Bronchial epithelial cell (primary cell): ENCODE measurements at regions not wholly inside any gene's neighbourhood (a gene's known extent, or its start where the extent isn't known, plus 50 kb on each side); places are given as distances from the start of the nearest gene placed in this dataset.

ENCODE experiments used
- DNase-seq: peaks from one replicate; pipeline ENCODE4 v3.0.0-alpha.2; 2010; ENCODE audit warnings: low read depth
- FAIRE-seq: peaks from 2 replicates; lab custom pipeline; 2011; peaks lifted over from hg19 to GRCh38; lab: Jason Lieb, UNC
- H3K27me3 ChIP-seq: 2 replicates; pipeline ENCODE4 v1.5.1; 2011; ENCODE audit warnings: low read length; ENCODE audit not compliant: control insufficient read depth, insufficient read depth
- H3K36me3 ChIP-seq: 2 replicates; pipeline ENCODE4 v1.5.1; 2011; ENCODE audit warnings: low read length; ENCODE audit not compliant: control insufficient read depth, insufficient read depth
- H3K4me3 ChIP-seq: 2 replicates; pipeline ENCODE4 v1.5.1; 2011; ENCODE audit warnings: mild to moderate bottlenecking, low read depth, low read length, control low read depth
- CTCF ChIP-seq: IDR thresholded peaks from 2 replicates; pipeline ENCODE4 v1.5.1; 2011; ENCODE audit warnings: mild to moderate bottlenecking, moderate library complexity, low read length, control low read depth, inconsistent platforms; ENCODE audit not compliant: insufficient read depth, severe bottlenecking

GRCh38 chr10:42951486-42952251 is 125.2 kb upstream of the RET start:
- H3K4me3 ChIP-seq = no peak overlapping the region
- DNase-seq = no peak
- no peak for TF ChIP-seq CTCF
- no peaks in the 10 kb centered on the region for H3K27me3 ChIP-seq
- FAIRE-seq = no peak
- no peaks in the 10 kb centered on the region for H3K36me3 ChIP-seq

- H3K27me3 ChIP-seq = no peaks in the 10 kb centered on the region
- DNase-seq = peak; percentile 35
- no peaks in the 10 kb centered on the region for H3K36me3 ChIP-seq
- no peak overlapping the region for H3K4me3 ChIP-seq
- FAIRE-seq = no peak
- TF ChIP-seq CTCF = no peak
These were observed 124.5 kb upstream of the RET start for GRCh38 chr10:42952349-42952748.

- Histone ChIP-seq H3K4me3 (no peak overlapping the region), H3K27me3 (no peaks in the 10 kb centered on the region), H3K36me3 (no peaks in the 10 kb centered on the region)
- FAIRE-seq = peak; percentile 83
- TF ChIP-seq CTCF = no peak
- DNase-seq = no peak
These were observed 123.8 kb upstream of the RET start for GRCh38 chr10:42952931-42953683.

GRCh38 chr10:42953684-42954674 is 122.9 kb upstream of the RET start:
- FAIRE-seq = no peak

More at GRCh38 chr10:42953684-42954674, 122.9 kb upstream of the RET start:
- Histone ChIP-seq H3K27me3 (no peaks in the 10 kb centered on the region), H3K4me3 (no peak overlapping the region), H3K36me3 (no peaks in the 10 kb centered on the region)
- TF ChIP-seq CTCF = no peak
- no peak for DNase-seq
